RWPE2 (cell line): ENCODE measurements at regions not wholly inside any gene's neighbourhood (a gene's known extent, or its start where the extent isn't known, plus 50 kb on each side); places are given as distances from the start of the nearest gene placed in this dataset.

Experiments
- ATAC-seq: fragments of 200-7000 bp; cut with Tn5 transposase; 3 replicates; pipeline ENCODE4 v1.9.1; 2021; ENCODE audit warnings: low read depth
- DNase-seq: peaks from one replicate; pipeline ENCODE4 v3.0.0-alpha.2; 2020; ENCODE audit warnings: low spot score
- H3K27ac ChIP-seq: fragments of 450-650 bp; 2 replicates; pipeline ENCODE4 v1.5.1; 2017; ENCODE audit warnings: mild to moderate bottlenecking; ENCODE audit not compliant: poor library complexity, severe bottlenecking
- H3K27me3 ChIP-seq: fragments of 250-450 bp; sonication (Bioruptor Pico); 2 replicates; pipeline ENCODE4 v1.5.1; 2021; ENCODE audit warnings: mild to moderate bottlenecking, moderate library complexity; ENCODE audit not compliant: insufficient read depth, poor library complexity, severe bottlenecking
- H3K36me3 ChIP-seq: fragments of 250-450 bp; sonication (Bioruptor Pico); 2 replicates; pipeline ENCODE4 v1.5.1; 2020; ENCODE audit warnings: low read depth, mild to moderate bottlenecking, moderate library complexity
- H3K4me1 ChIP-seq: fragments of 250-450 bp; sonication (Bioruptor Pico); 2 replicates; pipeline ENCODE4 v1.5.1; 2021; ENCODE audit warnings: mild to moderate bottlenecking, moderate library complexity; ENCODE audit not compliant: insufficient read depth, poor library complexity, severe bottlenecking
- H3K4me3 ChIP-seq: fragments of 250-450 bp; sonication (Bioruptor Pico); 2 replicates; pipeline ENCODE4 v1.5.1; 2021; ENCODE audit warnings: mild to moderate bottlenecking, moderate library complexity; ENCODE audit not compliant: severe bottlenecking
- H3K9me3 ChIP-seq: fragments of 250-450 bp; sonication (Bioruptor Pico); 2 replicates; pipeline ENCODE4 v1.5.1; 2021; ENCODE audit warnings: mild to moderate bottlenecking, moderate library complexity; ENCODE audit not compliant: severe bottlenecking
- TF ChIP-seq, protein P1 (sequence below): fragments of 450-650 bp; IDR thresholded peaks from one replicate; pipeline ENCODE4 v1.5.1; 2017; ENCODE audit warnings: mild to moderate bottlenecking, moderate library complexity; ENCODE audit not compliant: poor library complexity, severe bottlenecking

DNA sequence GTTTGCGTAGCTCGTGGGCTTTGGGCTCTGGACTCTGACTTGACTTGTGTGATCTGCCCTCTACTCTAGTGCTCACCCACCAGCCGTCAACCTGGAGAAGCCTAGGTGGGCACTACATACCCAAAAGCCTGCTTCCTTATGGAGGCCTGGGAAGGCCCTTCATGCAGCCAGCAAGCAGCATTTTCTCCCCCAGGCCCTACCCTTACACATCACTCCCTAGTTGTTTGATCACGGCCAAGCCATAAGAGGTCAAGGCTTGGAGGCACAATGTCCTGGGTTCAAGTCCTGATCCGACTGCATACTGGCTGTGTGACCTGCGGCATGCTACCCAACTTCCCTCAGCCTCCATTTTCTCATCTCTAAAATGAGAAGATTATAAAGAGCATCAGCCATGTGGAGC, 151.3 kb upstream of the EGFLAM start:
- no peak for DNase-seq
- no peaks in the 10 kb centered on the region for H3K9me3 ChIP-seq
- H3K4me3 ChIP-seq, result no peak overlapping the region
- TF ChIP-seq, protein P1, sequence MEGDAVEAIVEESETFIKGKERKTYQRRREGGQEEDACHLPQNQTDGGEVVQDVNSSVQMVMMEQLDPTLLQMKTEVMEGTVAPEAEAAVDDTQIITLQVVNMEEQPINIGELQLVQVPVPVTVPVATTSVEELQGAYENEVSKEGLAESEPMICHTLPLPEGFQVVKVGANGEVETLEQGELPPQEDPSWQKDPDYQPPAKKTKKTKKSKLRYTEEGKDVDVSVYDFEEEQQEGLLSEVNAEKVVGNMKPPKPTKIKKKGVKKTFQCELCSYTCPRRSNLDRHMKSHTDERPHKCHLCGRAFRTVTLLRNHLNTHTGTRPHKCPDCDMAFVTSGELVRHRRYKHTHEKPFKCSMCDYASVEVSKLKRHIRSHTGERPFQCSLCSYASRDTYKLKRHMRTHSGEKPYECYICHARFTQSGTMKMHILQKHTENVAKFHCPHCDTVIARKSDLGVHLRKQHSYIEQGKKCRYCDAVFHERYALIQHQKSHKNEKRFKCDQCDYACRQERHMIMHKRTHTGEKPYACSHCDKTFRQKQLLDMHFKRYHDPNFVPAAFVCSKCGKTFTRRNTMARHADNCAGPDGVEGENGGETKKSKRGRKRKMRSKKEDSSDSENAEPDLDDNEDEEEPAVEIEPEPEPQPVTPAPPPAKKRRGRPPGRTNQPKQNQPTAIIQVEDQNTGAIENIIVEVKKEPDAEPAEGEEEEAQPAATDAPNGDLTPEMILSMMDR, result no peak
- H3K4me1 ChIP-seq, result no peaks in the 10 kb centered on the region
- peaks cover 13% of the 10 kb centered on the region for H3K27me3 ChIP-seq
- ATAC-seq, result no peak
- no peak overlapping the region for H3K27ac ChIP-seq
- no peaks in the 10 kb centered on the region for H3K36me3 ChIP-seq

DNA sequence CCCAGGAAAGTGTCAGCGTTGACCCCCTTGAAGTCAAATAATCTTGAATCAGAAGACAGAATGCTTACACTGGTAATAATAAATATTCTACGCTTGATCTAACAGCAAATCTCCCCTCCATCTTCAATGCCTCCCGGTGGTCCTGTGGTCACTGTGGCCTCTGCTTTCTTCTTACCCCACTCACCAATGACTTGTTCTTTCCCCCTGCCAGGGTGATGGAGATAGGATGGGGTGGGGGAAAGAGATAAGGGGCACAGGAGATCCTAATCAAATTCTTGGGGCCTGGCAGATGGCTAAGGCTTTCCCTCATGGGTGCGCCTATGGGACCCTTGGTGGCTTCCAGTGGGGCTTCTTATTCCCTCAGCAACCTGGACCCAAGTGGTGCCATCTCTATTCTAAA, 152.6 kb upstream of the EGFLAM start:
- H3K36me3 ChIP-seq, result no peaks in the 10 kb centered on the region
- no peak for ATAC-seq
- no peaks in the 10 kb centered on the region for H3K9me3 ChIP-seq
- no peaks in the 10 kb centered on the region for H3K4me1 ChIP-seq
- TF ChIP-seq, protein P1, result no peak
- H3K4me3 ChIP-seq, result no peak overlapping the region
- no peak overlapping the region for H3K27ac ChIP-seq
- DNase-seq, result no peak
- peaks cover 7% of the 10 kb centered on the region for H3K27me3 ChIP-seq

DNA sequence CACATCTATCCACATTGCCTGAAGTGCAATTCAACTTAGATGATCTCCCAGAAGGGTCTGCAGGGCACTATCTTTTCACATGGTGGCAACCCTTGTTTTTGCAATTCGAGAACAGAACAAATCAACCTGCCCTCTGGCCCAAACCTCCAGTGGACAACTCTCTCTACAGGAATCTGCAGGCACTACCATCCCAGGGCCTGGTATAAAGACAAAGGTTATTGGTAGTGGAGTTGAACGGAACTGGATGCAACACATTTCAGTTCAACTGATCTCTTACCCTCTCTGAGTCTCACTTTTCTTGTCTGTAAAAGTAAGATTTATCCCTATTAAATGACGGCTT, 153.2 kb upstream of the EGFLAM start:
- DNase-seq (no peak), ATAC-seq (no peak)
- Histone ChIP-seq H3K36me3 (no peaks in the 10 kb centered on the region), H3K9me3 (no peaks in the 10 kb centered on the region), H3K27me3 (peaks cover 6% of the 10 kb centered on the region), H3K4me3 (no peak overlapping the region), H3K27ac (no peak overlapping the region), H3K4me1 (no peaks in the 10 kb centered on the region)
- TF ChIP-seq, protein P1, result no peak

DNA sequence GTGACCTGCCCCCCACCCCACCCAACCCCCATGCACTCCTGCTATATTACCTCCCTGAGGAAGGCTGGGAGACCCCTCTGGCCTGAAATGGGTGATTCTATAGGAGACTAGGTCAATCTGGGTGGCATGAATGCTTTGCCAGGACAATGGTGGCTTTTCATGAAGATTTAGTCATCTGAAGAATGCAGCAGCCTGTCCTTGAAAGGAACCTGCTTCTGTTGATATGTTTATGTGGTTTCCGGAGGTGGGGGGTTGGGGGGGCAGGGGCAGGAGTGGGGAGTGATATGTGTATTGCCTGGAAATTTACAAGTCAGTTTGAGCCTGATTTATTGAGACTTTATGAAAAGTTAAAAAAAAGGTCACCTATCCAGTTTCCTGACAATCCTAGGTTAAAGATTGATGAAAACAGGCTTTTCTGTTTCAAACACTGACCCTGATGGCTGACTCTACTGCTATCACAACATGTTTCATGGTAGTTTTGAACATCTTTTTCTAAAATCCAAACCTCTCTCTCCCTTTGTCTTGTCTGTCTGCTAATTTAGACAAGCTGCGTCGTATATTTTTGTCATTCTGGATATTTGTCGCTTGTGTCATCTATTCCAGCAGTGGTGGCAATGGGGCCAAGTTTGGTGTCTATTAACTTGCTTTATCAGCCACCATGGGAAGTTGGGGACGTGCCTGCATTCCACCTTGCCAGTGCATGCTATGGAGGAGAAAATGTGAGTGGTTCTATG, 153.7 kb upstream of the EGFLAM start:
- no peak for ATAC-seq
- no peaks in the 10 kb centered on the region for H3K36me3 ChIP-seq
- TF ChIP-seq, protein P1, result no peak
- no peaks in the 10 kb centered on the region for H3K9me3 ChIP-seq
- H3K27me3 ChIP-seq, result peaks cover 5% of the 10 kb centered on the region
- no peak for DNase-seq
- H3K4me3 ChIP-seq, result no peak overlapping the region
- H3K27ac ChIP-seq, result no peak overlapping the region
- H3K4me1 ChIP-seq, result no peaks in the 10 kb centered on the region

DNA sequence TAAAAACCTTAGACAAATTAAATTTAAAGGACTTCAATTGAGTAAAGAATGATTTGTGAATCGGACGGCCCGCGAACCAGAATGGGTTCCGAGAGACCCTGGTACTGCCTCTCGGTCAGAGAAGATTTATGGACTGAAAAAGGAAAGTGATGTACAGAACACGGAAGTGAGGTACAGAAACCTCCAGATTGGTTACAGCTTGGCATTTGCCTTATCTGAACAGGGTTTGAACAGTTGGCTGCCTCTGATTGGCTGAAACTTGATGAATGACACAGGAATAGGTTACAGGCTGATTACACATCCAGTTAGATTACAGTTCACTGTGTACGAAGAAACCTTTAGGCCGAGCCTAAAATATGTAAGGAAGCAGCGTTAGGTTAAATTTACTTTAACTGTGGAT, 156.5 kb upstream of the EGFLAM start:
- no peak for ATAC-seq
- no peak for DNase-seq
- H3K4me3 ChIP-seq, result no peak overlapping the region

More for the DNA sequence above, 156.5 kb upstream of the EGFLAM start:
- TF ChIP-seq, protein P1, result no peak
- Histone ChIP-seq H3K36me3 (no peaks in the 10 kb centered on the region), H3K9me3 (no peaks in the 10 kb centered on the region), H3K27me3 (no peaks in the 10 kb centered on the region), H3K27ac (no peak overlapping the region), H3K4me1 (no peaks in the 10 kb centered on the region)
